Superior temporal gyrus (tissue), 1 donor: ENCODE measurements at regions not wholly inside any gene's neighbourhood (a gene's known extent, or its start where the extent isn't known, plus 50 kb on each side); places are given as distances from the start of the nearest gene placed in this dataset.

Experiments used
- DNase-seq: peaks from one replicate; pipeline ENCODE4 v3.0.0-alpha.2; 2016; ENCODE audit errors: extremely low spot score

DNA sequence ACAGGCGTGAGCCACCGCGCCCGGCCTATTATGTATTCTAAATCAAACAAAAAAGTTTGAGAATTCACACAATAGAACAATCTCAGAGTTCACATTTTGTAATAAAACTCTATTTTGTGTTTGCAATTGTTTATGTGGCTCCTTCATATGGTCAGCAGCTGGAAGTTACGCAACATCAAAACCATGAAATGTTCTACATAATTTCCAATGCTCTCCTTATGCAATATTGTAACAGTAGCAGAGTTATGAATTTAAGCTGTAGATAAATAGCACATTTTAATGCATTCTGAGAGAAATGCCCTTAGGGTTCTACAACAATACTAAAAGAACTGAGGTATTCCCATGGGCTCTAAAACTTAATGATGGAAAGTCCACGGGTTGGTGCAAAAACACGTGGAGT is 62.3 kb upstream of the COL11A1 start:
- no peak for DNase-seq

DNA sequence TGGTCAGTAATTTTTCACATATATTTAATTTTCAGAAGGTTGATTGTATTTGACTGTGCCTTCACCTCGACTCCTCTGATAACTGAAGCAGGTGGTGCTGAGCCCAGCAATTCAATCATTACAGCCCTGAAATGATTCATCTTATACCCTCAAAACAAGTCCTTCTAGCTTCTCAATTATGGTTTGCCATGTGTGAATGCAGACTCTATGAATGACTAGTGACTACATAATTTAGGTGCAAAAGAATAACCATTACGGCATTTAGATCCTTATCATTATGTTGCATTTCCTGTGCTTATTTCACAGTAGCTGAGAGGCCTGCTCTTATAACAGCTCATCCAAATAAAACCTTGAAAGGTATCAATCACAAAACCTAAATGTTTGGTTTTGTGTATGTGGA is 54.0 kb upstream of the COL11A1 start:
- DNase-seq, result no peak

DNA sequence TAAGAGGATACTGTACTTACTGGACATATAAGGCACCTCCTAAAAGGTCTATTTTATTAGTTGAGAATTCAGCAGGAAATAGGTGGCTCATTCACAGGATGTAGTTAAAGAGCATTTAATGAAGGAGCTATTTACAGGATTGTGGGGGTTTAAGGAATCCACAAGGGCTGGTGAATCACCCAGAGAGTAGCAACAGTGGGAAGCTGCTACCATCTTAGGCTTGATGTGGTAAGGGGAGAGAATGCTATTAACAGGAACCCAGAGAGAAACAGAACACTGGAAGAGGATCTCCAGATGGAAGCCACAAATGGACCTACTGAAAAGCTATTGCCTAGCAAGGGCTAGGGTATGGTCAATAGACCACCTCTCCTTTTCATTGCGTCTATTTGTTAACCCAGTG is 52.0 kb upstream of the COL11A1 start:
- no peak for DNase-seq
